SK-N-SH treated with all-trans-retinoic acid at 6 μM for 48 hours (cell line): ENCODE measurements at regions not wholly inside any gene's neighbourhood (a gene's known extent, or its start where the extent isn't known, plus 50 kb on each side); places are given as distances from the start of the nearest gene placed in this dataset.

Source experiments
- ESRRG ChIP-seq: fragments of 250-450 bp; sonication (Bioruptor Pico); IDR thresholded peaks from 2 replicates; pipeline ENCODE4 v1.6.1; 2021; ENCODE audit warnings: mild to moderate bottlenecking
- ISL1 ChIP-seq: fragments of 250-450 bp; sonication (Bioruptor Pico); IDR thresholded peaks from 2 replicates; pipeline ENCODE4 v2.1.2; 2022; ENCODE audit warnings: mild to moderate bottlenecking, moderate library complexity
- ZFP30 ChIP-seq: fragments of 450-650 bp; formaldehyde crosslinking; IDR thresholded peaks from 2 replicates; pipeline ENCODE4 v1.5.0; 2022; ENCODE audit warnings: mild to moderate bottlenecking, moderate library complexity
- ZNF70 ChIP-seq: fragments of 450-650 bp; formaldehyde crosslinking; IDR thresholded peaks from 2 replicates; pipeline ENCODE4 v1.5.0; 2020; ENCODE audit warnings: mild to moderate bottlenecking, moderate library complexity
- TF ChIP-seq, protein P1 (sequence below): fragments of 250-450 bp; sonication (Bioruptor Pico); IDR thresholded peaks from 2 replicates; pipeline ENCODE4 v1.8.0; 2020; ENCODE audit warnings: mild to moderate bottlenecking, moderate library complexity, borderline replicate concordance
- TF ChIP-seq, protein P2 (sequence below): fragments of 250-450 bp; sonication (Bioruptor Pico); IDR thresholded peaks from 2 replicates; pipeline ENCODE4 v1.8.0; 2021; ENCODE audit warnings: low read depth, mild to moderate bottlenecking, moderate library complexity, borderline replicate concordance

DNA sequence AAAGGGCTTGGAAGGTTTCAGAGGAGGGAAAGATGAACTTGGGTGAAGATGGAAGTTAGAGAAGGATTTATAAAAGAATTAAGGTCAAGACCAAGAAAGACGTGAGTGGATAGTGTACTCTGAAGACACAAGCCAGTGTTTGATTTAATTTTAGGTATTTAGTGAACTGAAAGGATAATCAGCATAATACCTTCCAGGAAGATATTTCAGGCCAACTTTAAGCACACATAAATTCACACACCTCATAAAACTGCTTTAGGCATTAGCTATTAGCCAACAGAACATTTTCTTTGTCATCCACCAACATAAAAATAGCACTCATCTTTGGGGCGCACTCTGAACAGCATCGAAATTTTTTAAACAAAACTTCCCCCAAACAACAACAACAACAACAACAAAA lies 71.7 kb upstream of the CSNK1A1L start:
- TF ChIP-seq ZFP30 (CRISPR knock-in tag), result no peak
- no peak for TF ChIP-seq ISL1 (CRISPR knock-in tag)
- TF ChIP-seq, protein P1, sequence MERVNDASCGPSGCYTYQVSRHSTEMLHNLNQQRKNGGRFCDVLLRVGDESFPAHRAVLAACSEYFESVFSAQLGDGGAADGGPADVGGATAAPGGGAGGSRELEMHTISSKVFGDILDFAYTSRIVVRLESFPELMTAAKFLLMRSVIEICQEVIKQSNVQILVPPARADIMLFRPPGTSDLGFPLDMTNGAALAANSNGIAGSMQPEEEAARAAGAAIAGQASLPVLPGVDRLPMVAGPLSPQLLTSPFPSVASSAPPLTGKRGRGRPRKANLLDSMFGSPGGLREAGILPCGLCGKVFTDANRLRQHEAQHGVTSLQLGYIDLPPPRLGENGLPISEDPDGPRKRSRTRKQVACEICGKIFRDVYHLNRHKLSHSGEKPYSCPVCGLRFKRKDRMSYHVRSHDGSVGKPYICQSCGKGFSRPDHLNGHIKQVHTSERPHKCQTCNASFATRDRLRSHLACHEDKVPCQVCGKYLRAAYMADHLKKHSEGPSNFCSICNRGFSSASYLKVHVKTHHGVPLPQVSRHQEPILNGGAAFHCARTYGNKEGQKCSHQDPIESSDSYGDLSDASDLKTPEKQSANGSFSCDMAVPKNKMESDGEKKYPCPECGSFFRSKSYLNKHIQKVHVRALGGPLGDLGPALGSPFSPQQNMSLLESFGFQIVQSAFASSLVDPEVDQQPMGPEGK (CRISPR knock-in tag), result no peak
- TF ChIP-seq ESRRG (CRISPR knock-in tag), result no peak
- TF ChIP-seq, protein P2, sequence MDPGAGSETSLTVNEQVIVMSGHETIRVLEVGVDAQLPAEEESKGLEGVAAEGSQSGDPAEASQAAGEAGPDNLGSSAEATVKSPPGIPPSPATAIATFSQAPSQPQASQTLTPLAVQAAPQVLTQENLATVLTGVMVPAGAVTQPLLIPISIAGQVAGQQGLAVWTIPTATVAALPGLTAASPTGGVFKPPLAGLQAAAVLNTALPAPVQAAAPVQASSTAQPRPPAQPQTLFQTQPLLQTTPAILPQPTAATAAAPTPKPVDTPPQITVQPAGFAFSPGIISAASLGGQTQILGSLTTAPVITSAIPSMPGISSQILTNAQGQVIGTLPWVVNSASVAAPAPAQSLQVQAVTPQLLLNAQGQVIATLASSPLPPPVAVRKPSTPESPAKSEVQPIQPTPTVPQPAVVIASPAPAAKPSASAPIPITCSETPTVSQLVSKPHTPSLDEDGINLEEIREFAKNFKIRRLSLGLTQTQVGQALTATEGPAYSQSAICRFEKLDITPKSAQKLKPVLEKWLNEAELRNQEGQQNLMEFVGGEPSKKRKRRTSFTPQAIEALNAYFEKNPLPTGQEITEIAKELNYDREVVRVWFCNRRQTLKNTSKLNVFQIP (CRISPR knock-in tag), result no peak
- TF ChIP-seq ZNF70 (CRISPR knock-in tag), result no peak
